Endothelial cell of umbilical vein (primary cell): ENCODE measurements at regions not wholly inside any gene's neighbourhood (a gene's known extent, or its start where the extent isn't known, plus 50 kb on each side); places are given as distances from the start of the nearest gene placed in this dataset.

Experiments used
- BruUV-seq: library from RNA; stranded (reverse); fragments of 400-500 nt; replicated peaks from 2 replicates; lab custom pipeline; 2021; lab: Mats Ljungman, UMichigan
- CTCF ChIA-PET: fragments of 300-600, 350-600 bp; sonication (Branson Sonifier 250); formaldehyde crosslinking; loops from one replicate; lab custom pipeline; 2021; ENCODE audit warnings: antibody characterized with exemption, inconsistent platforms; lab: Charles Lee
- POLR2A ChIA-PET: fragments of 300-600, 350-600 bp; sonication (Branson Sonifier 250); formaldehyde crosslinking; loops from one replicate; lab custom pipeline; 2021; ENCODE audit warnings: antibody characterized with exemption, inconsistent platforms; lab: Charles Lee
- DNase-seq: peaks from one replicate; pipeline ENCODE4 v3.0.0-alpha.2; 2011; ENCODE audit warnings: low read depth, low spot score
- FAIRE-seq: peaks from 2 replicates; lab custom pipeline; 2011; peaks lifted over from hg19 to GRCh38; lab: Jason Lieb, UNC
- H2AFZ ChIP-seq: 2 replicates; pipeline ENCODE4 v1.6.0; 2012; ENCODE audit warnings: low read depth, low read length, control low read depth, inconsistent platforms
- H3K27ac ChIP-seq: 2 replicates; pipeline ENCODE4 v1.5.1; 2011; ENCODE audit warnings: low read depth, mild to moderate bottlenecking, control low read depth, low read length, moderate library complexity; ENCODE audit not compliant: insufficient read depth
- H3K27me3 ChIP-seq, 2 experiments: 2 replicates each; pipeline versions ENCODE4 v1.6.0 to v1.6.1; 2011; ENCODE audit warnings: low read length in 2 of 2, mixed read lengths in 1 of 2; ENCODE audit not compliant: control insufficient read depth in 2 of 2, insufficient read depth in 2 of 2
- H3K36me3 ChIP-seq, 2 experiments: 2 replicates in 1 of 2; 3 replicates in 1 of 2; pipeline ENCODE4 v1.5.1; 2011; ENCODE audit warnings: low read length in 2 of 2, mild to moderate bottlenecking in 1 of 2, moderate library complexity in 1 of 2; ENCODE audit not compliant: control insufficient read depth in 2 of 2, insufficient read depth in 2 of 2; ENCODE audit errors: extremely low read depth in 1 of 2
- H3K4me1 ChIP-seq: 3 replicates; pipeline ENCODE4 v1.5.1; 2011; ENCODE audit warnings: mild to moderate bottlenecking, low read length; ENCODE audit not compliant: control insufficient read depth, insufficient read depth; ENCODE audit errors: extremely low read depth
- H3K4me2 ChIP-seq: 2 replicates; pipeline ENCODE4 v1.6.1; 2011; ENCODE audit warnings: low read length, control low read depth, mixed read lengths; ENCODE audit not compliant: insufficient read depth
- H3K4me3 ChIP-seq, 3 experiments: fragments of 200-600 bp in 1 of 3; sonication (generic), shearing (Covaris generic) in 1 of 3; replicated peaks in 1 of 3; 2 replicates each; pipeline ENCODE4 v1.5.1; 2011 to 2016; ENCODE audit warnings: control low read depth in 3 of 3, low read length in 3 of 3, mild to moderate bottlenecking in 2 of 3, inconsistent platforms in 1 of 3, low read depth in 1 of 3, moderate library complexity in 1 of 3; ENCODE audit not compliant: insufficient read depth in 1 of 3
- H3K79me2 ChIP-seq: 2 replicates; pipeline ENCODE4 v1.6.0; 2012; ENCODE audit warnings: low read length, inconsistent platforms; ENCODE audit not compliant: control insufficient read depth, insufficient read depth
- H3K9ac ChIP-seq: replicated peaks from 2 replicates; pipeline ENCODE3; 2011; ENCODE audit warnings: low read length, control low read depth; ENCODE audit not compliant: insufficient read depth; ENCODE audit errors: extremely low read depth
- H3K9me1 ChIP-seq: replicated peaks from 3 replicates; pipeline ENCODE4 v1.6.0; 2011; ENCODE audit warnings: mild to moderate bottlenecking, low read length; ENCODE audit not compliant: control insufficient read depth, insufficient read depth; ENCODE audit errors: extremely low read depth
- H3K9me3 ChIP-seq: replicated peaks from 2 replicates; pipeline ENCODE4 v1.5.1; 2012; ENCODE audit warnings: low read length, inconsistent platforms; ENCODE audit not compliant: control insufficient read depth, insufficient read depth
- H4K20me1 ChIP-seq: replicated peaks from 2 replicates; pipeline ENCODE3; 2011; ENCODE audit warnings: mild to moderate bottlenecking, low read length; ENCODE audit not compliant: control insufficient read depth, insufficient read depth; ENCODE audit errors: extremely low read depth
- CTCF ChIP-seq, 2 donors: IDR thresholded peaks; 1 replicate in 1 of 2; 2 replicates in 1 of 2; pipeline ENCODE4 v1.5.1; 2011; ENCODE audit warnings: low read length in 2 of 2, mild to moderate bottlenecking in 2 of 2, moderate library complexity in 2 of 2, control low read depth in 1 of 2, inconsistent platforms in 1 of 2, low read depth in 1 of 2; ENCODE audit not compliant: insufficient read depth in 1 of 2; ENCODE audit errors: extremely low read depth in 1 of 2
- EZH2 ChIP-seq: IDR thresholded peaks from 2 replicates; pipeline ENCODE4 v1.6.1; 2012; ENCODE audit warnings: borderline replicate concordance, low read depth, mild to moderate bottlenecking, moderate library complexity, low read length, inconsistent platforms; ENCODE audit not compliant: severe bottlenecking
- FOS ChIP-seq: IDR thresholded peaks from 2 replicates; pipeline ENCODE4 v1.6.1; 2011; ENCODE audit warnings: mild to moderate bottlenecking, low read length, moderate library complexity, borderline replicate concordance; ENCODE audit not compliant: insufficient read depth
- GATA2 ChIP-seq: IDR thresholded peaks from 2 replicates; pipeline ENCODE4 v1.7.0; 2011; ENCODE audit warnings: low read depth, mild to moderate bottlenecking, moderate library complexity, mixed read lengths, low read length; ENCODE audit not compliant: insufficient read length, insufficient read depth
- JUN ChIP-seq: IDR thresholded peaks from 2 replicates; pipeline ENCODE4 v1.6.1; 2011; ENCODE audit warnings: borderline replicate concordance, low read depth; ENCODE audit not compliant: insufficient read length, insufficient read depth
- MAX ChIP-seq: IDR thresholded peaks from 2 replicates; pipeline ENCODE4 v1.6.1; 2011; ENCODE audit not compliant: insufficient read depth, insufficient read length
- MYC ChIP-seq: IDR thresholded peaks from one replicate; pipeline ENCODE4 v1.6.1; 2011; ENCODE audit warnings: mild to moderate bottlenecking, low read depth, low read length
- POLR2A ChIP-seq: IDR thresholded peaks from 2 replicates; pipeline ENCODE4 v1.6.1; 2012; ENCODE audit warnings: low read depth, mild to moderate bottlenecking, control low read depth, low read length
- POLR2AphosphoS5 ChIP-seq: IDR thresholded peaks from 2 replicates; pipeline ENCODE4 v1.6.1; 2012; ENCODE audit warnings: low read depth, mild to moderate bottlenecking, control low read depth, low read length, moderate library complexity; ENCODE audit not compliant: insufficient read depth
- dilution Hi-C: fragments of 300-500 bp; cut with MboI; formaldehyde crosslinking; loops from one replicate; pipeline ENCODE4 v1.15.0; 2019; ENCODE audit warnings: low sequenced_read_pairs; ENCODE audit not compliant: extremely low pct_ligation_motif_present
- intact Hi-C: fragments of 100-400 bp; cut with micrococcal nuclease; formaldehyde crosslinking; loops from one replicate; pipeline ENCODE4 v1.10.0; 2022

GRCh38 chr1:187451238-187451637 is 622.5 kb downstream of the PLA2G4A start:
- Histone ChIP-seq H3K9me1 (no peaks in the 10 kb centered on the region), H2AFZ (no peak overlapping the region), H3K4me1 (no peaks in the 10 kb centered on the region), H3K36me3 (no peaks in the 10 kb centered on the region), H3K9ac (no peak overlapping the region), H3K4me3 (no peak overlapping the region), H3K27me3 (no peaks in the 10 kb centered on the region), H3K27ac (no peak overlapping the region), H4K20me1 (no peaks in the 10 kb centered on the region), H3K9me3 (no peaks in the 10 kb centered on the region), H3K4me2 (no peak overlapping the region), H3K79me2 (no peaks in the 10 kb centered on the region)
- dilution Hi-C loops (no loop called here), intact Hi-C loops (no loop called here)
- no TSS peak for BruUV-seq
- POLR2A ChIA-PET = no interaction called here
- DNase-seq = no peak
- TF ChIP-seq POLR2AphosphoS5 (no peak), MAX (no peak), CTCF (IDR thresholded peaks at IDR 0.05; ENCODE audit: extremely low read depth in 1 of 2, insufficient read depth in 1 of 2, low read depth in 1 of 2, low read length in 2 of 2) (no peak), EZH2 (no peak), FOS (no peak), JUN (no peak), MYC (no peak), POLR2A (no peak), GATA2 (no peak)
- CTCF ChIA-PET = interaction anchor here (1.3 kb wide), 1 partner anchor 21 kb away, joined by 4 read pairs; no protein-coding TSS in a partner anchor
- FAIRE-seq = no peak
